ENCODE measurements at regions not wholly inside any gene's neighbourhood (a gene's known extent, or its start where the extent isn't known, plus 50 kb on each side); places are given as distances from the start of the nearest gene placed in this dataset.

DNA sequence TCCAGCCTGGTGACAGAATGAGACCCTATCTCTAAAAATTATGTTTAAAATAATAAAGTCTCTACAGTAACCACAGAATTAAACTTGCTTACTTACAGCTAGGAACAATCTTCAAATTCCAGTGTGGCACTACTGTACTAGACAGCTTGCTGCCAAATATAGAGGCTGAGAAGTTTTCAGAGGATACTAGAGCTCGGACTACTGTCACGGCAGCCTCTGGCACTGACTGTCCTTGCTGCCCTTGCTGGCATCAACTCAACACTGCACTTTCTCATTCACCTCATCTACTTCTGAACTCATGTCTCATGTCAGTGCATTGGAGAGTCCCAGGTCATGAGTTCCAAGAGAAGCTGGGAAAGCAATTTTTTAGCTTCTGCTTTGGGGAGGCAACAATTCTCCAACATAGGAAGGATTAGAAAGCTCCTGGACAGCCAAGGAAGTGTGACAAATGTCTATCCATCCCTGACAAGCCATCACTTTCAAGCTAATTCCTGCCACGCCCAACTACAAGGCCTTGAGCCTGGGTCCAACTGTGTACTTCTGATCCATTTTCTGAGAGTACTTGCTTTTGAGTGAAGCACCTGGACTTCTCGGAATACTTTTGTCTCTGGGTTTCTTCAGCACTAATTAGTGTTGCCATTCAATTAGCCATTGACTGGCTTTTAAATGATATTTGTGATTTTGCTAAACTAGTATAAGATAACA is 98.6 kb upstream of the NR3C2 start (continued):
- TF ChIP-seq SAP30 (IDR thresholded peaks at IDR 0.05; ENCODE audit: insufficient read depth, insufficient replicate concordance, low read length) (no peak), CHD1 (IDR thresholded peaks at IDR 0.05; ENCODE audit: low read depth, low read length) (no peak), TCF12 (IDR thresholded peaks at IDR 0.05; ENCODE audit: low read depth, low read length) (no peak), RFX5 (IDR thresholded peaks at IDR 0.05; ENCODE audit: borderline replicate concordance, low read depth, low read length) (no peak)

All from H1 (cell line).